ENCODE measurements at regions not wholly inside any gene's neighbourhood (a gene's known extent, or its start where the extent isn't known, plus 50 kb on each side); places are given as distances from the start of the nearest gene placed in this dataset.

DNA sequence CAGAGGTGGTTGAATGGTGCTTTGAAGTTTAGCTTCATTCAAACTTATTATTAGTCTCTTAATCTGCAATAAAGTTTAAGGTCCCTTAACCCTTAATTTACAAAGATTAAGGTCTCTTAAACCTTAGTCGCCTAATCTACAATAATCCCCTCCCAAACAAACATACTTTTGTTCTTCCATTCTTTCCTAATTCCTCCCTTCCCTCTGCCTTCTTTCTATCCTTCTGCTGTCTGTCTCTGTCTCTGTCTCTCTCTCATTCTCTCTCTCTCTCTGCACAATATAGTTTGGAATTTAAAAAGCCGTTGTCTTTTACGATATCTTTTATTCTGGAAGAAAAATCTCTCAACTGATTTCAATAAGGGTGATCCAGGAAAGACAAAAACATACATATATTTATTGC lies 1096.8 kb upstream of the ATXN8OS start:
- H3K9me3 ChIP-seq, result no peaks in the 10 kb centered on the region; the same call in 1 of the 2 replicates
- H3K79me2 ChIP-seq (ENCODE audit: insufficient read depth), result no peaks in the 10 kb centered on the region
- H3F3A ChIP-seq (replicated peaks; ENCODE audit: insufficient read depth), result no peaks in the 10 kb centered on the region
- no peaks in the 10 kb centered on the region for H3K27me3 ChIP-seq (ENCODE audit: insufficient read depth)
- ChIA-PET CTCF (no interaction called here), POLR2A (no interaction called here)
- no peak overlapping the region for H2AFZ ChIP-seq (ENCODE audit: low read depth)
- no peak for DNase-seq
- H3K4me2 ChIP-seq, result no peak overlapping the region
- H3K4me1 ChIP-seq (ENCODE audit: control insufficient read depth in 1 of 2, insufficient read depth in 2 of 2, low read depth in 1 of 2, low read length in 1 of 2), result no peaks in the 10 kb centered on the region
- no peaks in the 10 kb centered on the region for H3K36me3 ChIP-seq (replicated peaks in 1 of 2; ENCODE audit: control insufficient read depth in 1 of 2, insufficient read depth in 2 of 2, low read length in 1 of 2)
- no peak overlapping the region for H3K9ac ChIP-seq
- H4K20me1 ChIP-seq (ENCODE audit: insufficient read depth), result no peaks in the 10 kb centered on the region
- TF ChIP-seq RFX5 (IDR thresholded peaks at IDR 0.05; ENCODE audit: low read length) (no peak), TAF1 (IDR thresholded peaks at IDR 0.05; ENCODE audit: borderline replicate concordance, low read depth, low read length) (no peak)
- no peak overlapping the region for H3K4me3 ChIP-seq (ENCODE audit: low read depth in 2 of 2, low read length in 1 of 2)
- WGBS (ENCODE audit: low lambda C conversion rate), result 77% methylated on average over 3 of the region's 3 CpGs
- no peak overlapping the region for H3K27ac ChIP-seq (ENCODE audit: low read depth in 2 of 2, low read length in 1 of 2)
- no peaks in the 10 kb centered on the region for H3K9me2 ChIP-seq

DNA sequence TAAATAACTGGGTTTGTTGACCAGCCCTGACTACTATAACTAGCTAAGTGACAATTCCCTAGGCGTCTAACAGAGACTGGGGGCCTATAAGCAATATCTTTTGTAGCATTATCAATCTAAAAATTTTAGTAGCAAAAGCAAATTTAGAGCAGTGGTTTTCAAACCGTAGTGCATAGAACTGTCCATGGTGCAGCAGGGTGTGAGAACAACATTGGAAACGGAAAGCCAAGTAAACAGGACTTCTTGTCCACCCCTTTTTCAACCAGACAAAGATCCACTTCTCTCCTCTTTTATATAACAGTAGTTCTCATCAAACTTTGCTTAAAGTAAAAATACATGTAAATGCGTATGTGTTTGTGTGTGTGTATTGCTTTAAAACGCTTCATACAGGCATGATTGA lies 1099.1 kb upstream of the ATXN8OS start:
- 68% methylated on average over 5 of the region's 5 CpGs for WGBS (ENCODE audit: low lambda C conversion rate)
- no peaks in the 10 kb centered on the region for H4K20me1 ChIP-seq (ENCODE audit: insufficient read depth)
- H2AFZ ChIP-seq (ENCODE audit: low read depth), result no peak overlapping the region
- H3K9ac ChIP-seq, result no peak overlapping the region
- H3K27me3 ChIP-seq (ENCODE audit: insufficient read depth), result no peaks in the 10 kb centered on the region
- H3F3A ChIP-seq (replicated peaks; ENCODE audit: insufficient read depth), result no peaks in the 10 kb centered on the region
- no peaks in the 10 kb centered on the region; the same call in 1 of the 2 replicates for H3K9me3 ChIP-seq
- H3K4me1 ChIP-seq (ENCODE audit: control insufficient read depth in 1 of 2, insufficient read depth in 2 of 2, low read depth in 1 of 2, low read length in 1 of 2), result no peaks in the 10 kb centered on the region
- no peak overlapping the region for H3K4me3 ChIP-seq (ENCODE audit: low read depth in 2 of 2, low read length in 1 of 2)
- H3K9me2 ChIP-seq, result no peaks in the 10 kb centered on the region
- H3K79me2 ChIP-seq (ENCODE audit: insufficient read depth), result no peaks in the 10 kb centered on the region
- no peaks in the 10 kb centered on the region for H3K36me3 ChIP-seq (replicated peaks in 1 of 2; ENCODE audit: control insufficient read depth in 1 of 2, insufficient read depth in 2 of 2, low read length in 1 of 2)
- no peak overlapping the region for H3K4me2 ChIP-seq
- no peak for DNase-seq
- CTCF ChIA-PET, result no interaction called here
- POLR2A ChIA-PET, result no interaction called here
- no peak overlapping the region for H3K27ac ChIP-seq (ENCODE audit: low read depth in 2 of 2, low read length in 1 of 2)
- TF ChIP-seq, protein P1, sequence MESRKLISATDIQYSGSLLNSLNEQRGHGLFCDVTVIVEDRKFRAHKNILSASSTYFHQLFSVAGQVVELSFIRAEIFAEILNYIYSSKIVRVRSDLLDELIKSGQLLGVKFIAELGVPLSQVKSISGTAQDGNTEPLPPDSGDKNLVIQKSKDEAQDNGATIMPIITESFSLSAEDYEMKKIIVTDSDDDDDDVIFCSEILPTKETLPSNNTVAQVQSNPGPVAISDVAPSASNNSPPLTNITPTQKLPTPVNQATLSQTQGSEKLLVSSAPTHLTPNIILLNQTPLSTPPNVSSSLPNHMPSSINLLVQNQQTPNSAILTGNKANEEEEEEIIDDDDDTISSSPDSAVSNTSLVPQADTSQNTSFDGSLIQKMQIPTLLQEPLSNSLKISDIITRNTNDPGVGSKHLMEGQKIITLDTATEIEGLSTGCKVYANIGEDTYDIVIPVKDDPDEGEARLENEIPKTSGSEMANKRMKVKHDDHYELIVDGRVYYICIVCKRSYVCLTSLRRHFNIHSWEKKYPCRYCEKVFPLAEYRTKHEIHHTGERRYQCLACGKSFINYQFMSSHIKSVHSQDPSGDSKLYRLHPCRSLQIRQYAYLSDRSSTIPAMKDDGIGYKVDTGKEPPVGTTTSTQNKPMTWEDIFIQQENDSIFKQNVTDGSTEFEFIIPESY (IDR thresholded peaks at IDR 0.05; ENCODE audit: borderline replicate concordance, low read depth), result no peak
- TF ChIP-seq, protein P2, sequence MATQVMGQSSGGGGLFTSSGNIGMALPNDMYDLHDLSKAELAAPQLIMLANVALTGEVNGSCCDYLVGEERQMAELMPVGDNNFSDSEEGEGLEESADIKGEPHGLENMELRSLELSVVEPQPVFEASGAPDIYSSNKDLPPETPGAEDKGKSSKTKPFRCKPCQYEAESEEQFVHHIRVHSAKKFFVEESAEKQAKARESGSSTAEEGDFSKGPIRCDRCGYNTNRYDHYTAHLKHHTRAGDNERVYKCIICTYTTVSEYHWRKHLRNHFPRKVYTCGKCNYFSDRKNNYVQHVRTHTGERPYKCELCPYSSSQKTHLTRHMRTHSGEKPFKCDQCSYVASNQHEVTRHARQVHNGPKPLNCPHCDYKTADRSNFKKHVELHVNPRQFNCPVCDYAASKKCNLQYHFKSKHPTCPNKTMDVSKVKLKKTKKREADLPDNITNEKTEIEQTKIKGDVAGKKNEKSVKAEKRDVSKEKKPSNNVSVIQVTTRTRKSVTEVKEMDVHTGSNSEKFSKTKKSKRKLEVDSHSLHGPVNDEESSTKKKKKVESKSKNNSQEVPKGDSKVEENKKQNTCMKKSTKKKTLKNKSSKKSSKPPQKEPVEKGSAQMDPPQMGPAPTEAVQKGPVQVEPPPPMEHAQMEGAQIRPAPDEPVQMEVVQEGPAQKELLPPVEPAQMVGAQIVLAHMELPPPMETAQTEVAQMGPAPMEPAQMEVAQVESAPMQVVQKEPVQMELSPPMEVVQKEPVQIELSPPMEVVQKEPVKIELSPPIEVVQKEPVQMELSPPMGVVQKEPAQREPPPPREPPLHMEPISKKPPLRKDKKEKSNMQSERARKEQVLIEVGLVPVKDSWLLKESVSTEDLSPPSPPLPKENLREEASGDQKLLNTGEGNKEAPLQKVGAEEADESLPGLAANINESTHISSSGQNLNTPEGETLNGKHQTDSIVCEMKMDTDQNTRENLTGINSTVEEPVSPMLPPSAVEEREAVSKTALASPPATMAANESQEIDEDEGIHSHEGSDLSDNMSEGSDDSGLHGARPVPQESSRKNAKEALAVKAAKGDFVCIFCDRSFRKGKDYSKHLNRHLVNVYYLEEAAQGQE (IDR thresholded peaks at IDR 0.05; ENCODE audit: low read depth, low read length), result no peak
- no peak for TF ChIP-seq CHD2 (IDR thresholded peaks at IDR 0.05; ENCODE audit: low read length, partially characterized antibody)
- no peak for TF ChIP-seq YY1 (IDR thresholded peaks at IDR 0.05; ENCODE audit: low read depth)
- no peak for TF ChIP-seq SIN3A (IDR thresholded peaks at IDR 0.05; ENCODE audit: borderline replicate concordance, low read depth, low read length)
- TF ChIP-seq, protein P3, sequence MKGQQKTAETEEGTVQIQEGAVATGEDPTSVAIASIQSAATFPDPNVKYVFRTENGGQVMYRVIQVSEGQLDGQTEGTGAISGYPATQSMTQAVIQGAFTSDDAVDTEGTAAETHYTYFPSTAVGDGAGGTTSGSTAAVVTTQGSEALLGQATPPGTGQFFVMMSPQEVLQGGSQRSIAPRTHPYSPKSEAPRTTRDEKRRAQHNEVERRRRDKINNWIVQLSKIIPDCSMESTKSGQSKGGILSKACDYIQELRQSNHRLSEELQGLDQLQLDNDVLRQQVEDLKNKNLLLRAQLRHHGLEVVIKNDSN (IDR thresholded peaks at IDR 0.05; ENCODE audit: borderline replicate concordance, low read depth), result no peak
- no peak for TF ChIP-seq FOXM1 (IDR thresholded peaks at IDR 0.05; ENCODE audit: low read depth)
- TF ChIP-seq ELF1 (IDR thresholded peaks at IDR 0.05), result no peak
- TF ChIP-seq FOSL2 (IDR thresholded peaks at IDR 0.05; ENCODE audit: borderline replicate concordance, low read depth), result no peak
- no peak for TF ChIP-seq RCOR1 (IDR thresholded peaks at IDR 0.05; ENCODE audit: low read length)
- no peak for TF ChIP-seq TCF12 (IDR thresholded peaks at IDR 0.05)
- TF ChIP-seq EZH2phosphoT487 (IDR thresholded peaks at IDR 0.05; ENCODE audit: borderline replicate concordance, low read depth), result no peak
- TF ChIP-seq, protein P4, sequence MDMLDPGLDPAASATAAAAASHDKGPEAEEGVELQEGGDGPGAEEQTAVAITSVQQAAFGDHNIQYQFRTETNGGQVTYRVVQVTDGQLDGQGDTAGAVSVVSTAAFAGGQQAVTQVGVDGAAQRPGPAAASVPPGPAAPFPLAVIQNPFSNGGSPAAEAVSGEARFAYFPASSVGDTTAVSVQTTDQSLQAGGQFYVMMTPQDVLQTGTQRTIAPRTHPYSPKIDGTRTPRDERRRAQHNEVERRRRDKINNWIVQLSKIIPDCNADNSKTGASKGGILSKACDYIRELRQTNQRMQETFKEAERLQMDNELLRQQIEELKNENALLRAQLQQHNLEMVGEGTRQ (IDR thresholded peaks at IDR 0.05; ENCODE audit: borderline replicate concordance, low read depth, low read length), result no peak
- TF ChIP-seq NFIC (IDR thresholded peaks at IDR 0.05; ENCODE audit: borderline replicate concordance), result no peak
- TF ChIP-seq NRF1 (IDR thresholded peaks at IDR 0.05; ENCODE audit: low read depth, low read length), result no peak
- no peak for TF ChIP-seq FOXJ3 (CRISPR knock-in tag; IDR thresholded peaks at IDR 0.05)
- TF ChIP-seq RFX5 (IDR thresholded peaks at IDR 0.05; ENCODE audit: low read length), result no peak
- TF ChIP-seq GATA2 (CRISPR knock-in tag; IDR thresholded peaks at IDR 0.05), result no peak
- no peak for TF ChIP-seq RXRA (IDR thresholded peaks at IDR 0.05; ENCODE audit: borderline replicate concordance, low read depth)

Data from SK-N-SH (cell line).